Fibroblast of lung (primary cell): ENCODE measurements at regions not wholly inside any gene's neighbourhood (a gene's known extent, or its start where the extent isn't known, plus 50 kb on each side); places are given as distances from the start of the nearest gene placed in this dataset.
A peak's percentile ranks its signal among the peaks of the same experiment; 100 is the strongest.

Source experiments
- DNase-seq, 2 donors: peaks; one replicate each; pipeline versions ENCODE4 v3.0.0 to v3.0.0-alpha.2; 2010; ENCODE audit warnings: low read depth in 2 of 2
- H2AFZ ChIP-seq: 2 replicates; pipeline ENCODE4 v1.5.1; 2012; ENCODE audit warnings: low read length, control low read depth, inconsistent platforms
- H3K27ac ChIP-seq: 2 replicates; pipeline ENCODE4 v1.5.1; 2011; ENCODE audit warnings: low read length, control low read depth; ENCODE audit not compliant: insufficient read depth
- H3K27me3 ChIP-seq: 2 replicates; pipeline ENCODE4 v1.5.1; 2011; ENCODE audit warnings: mild to moderate bottlenecking, low read length; ENCODE audit not compliant: control insufficient read depth, insufficient read depth
- H3K36me3 ChIP-seq: 2 replicates; pipeline ENCODE4 v1.5.1; 2011; ENCODE audit warnings: low read length; ENCODE audit not compliant: control insufficient read depth, insufficient read depth
- H3K4me1 ChIP-seq: 2 replicates; pipeline ENCODE4 v1.5.1; 2011; ENCODE audit warnings: low read length; ENCODE audit not compliant: control insufficient read depth, insufficient read depth; ENCODE audit errors: extremely low read depth
- H3K4me2 ChIP-seq: 2 replicates; pipeline ENCODE4 v1.5.1; 2011; ENCODE audit warnings: low read length, control low read depth; ENCODE audit not compliant: insufficient read depth; ENCODE audit errors: extremely low read depth
- H3K4me3 ChIP-seq, 4 experiments: fragments of 200-600 bp in 1 of 4; sonication (generic) in 1 of 4; replicated peaks in 1 of 4; 2 replicates each; pipeline ENCODE4 v1.5.1; 2011 to 2016; ENCODE audit warnings: low read length in 4 of 4, low read depth in 3 of 4, mild to moderate bottlenecking in 3 of 4, control low read depth in 2 of 4, inconsistent platforms in 1 of 4, mixed read lengths in 1 of 4; ENCODE audit not compliant: insufficient read depth in 1 of 4; ENCODE audit errors: control extremely low read depth in 1 of 4
- H3K79me2 ChIP-seq: 2 replicates; pipeline ENCODE4 v1.5.1; 2012; ENCODE audit warnings: mild to moderate bottlenecking, low read length, inconsistent platforms; ENCODE audit not compliant: control insufficient read depth, insufficient read depth
- H3K9ac ChIP-seq: 2 replicates; pipeline ENCODE4 v1.5.1; 2011; ENCODE audit warnings: mild to moderate bottlenecking, low read length, control low read depth; ENCODE audit not compliant: insufficient read depth
- H3K9me3 ChIP-seq: 2 replicates; pipeline ENCODE4 v1.5.1; 2012; ENCODE audit warnings: low read depth, low read length; ENCODE audit not compliant: control insufficient read depth, insufficient read depth
- H4K20me1 ChIP-seq: 2 replicates; pipeline ENCODE4 v1.5.1; 2011; ENCODE audit warnings: low read length; ENCODE audit not compliant: control insufficient read depth, insufficient read depth; ENCODE audit errors: extremely low read depth
- EZH2 ChIP-seq: IDR thresholded peaks from 2 replicates; pipeline ENCODE4 v1.5.1; 2012; ENCODE audit warnings: low read length, control low read depth, mild to moderate bottlenecking; ENCODE audit errors: missing control alignments
- TF ChIP-seq, protein P1 (sequence below), 2 donors: IDR thresholded peaks in 1 of 2; conservative IDR thresholded peaks in 1 of 2; 1 replicate in 1 of 2; 2 replicates in 1 of 2; pipeline ENCODE4 v1.5.1; 2011 to 2012; ENCODE audit warnings: low read length in 2 of 2, control low read depth in 1 of 2, inconsistent platforms in 1 of 2, low read depth in 1 of 2, mild to moderate bottlenecking in 1 of 2

DNA sequence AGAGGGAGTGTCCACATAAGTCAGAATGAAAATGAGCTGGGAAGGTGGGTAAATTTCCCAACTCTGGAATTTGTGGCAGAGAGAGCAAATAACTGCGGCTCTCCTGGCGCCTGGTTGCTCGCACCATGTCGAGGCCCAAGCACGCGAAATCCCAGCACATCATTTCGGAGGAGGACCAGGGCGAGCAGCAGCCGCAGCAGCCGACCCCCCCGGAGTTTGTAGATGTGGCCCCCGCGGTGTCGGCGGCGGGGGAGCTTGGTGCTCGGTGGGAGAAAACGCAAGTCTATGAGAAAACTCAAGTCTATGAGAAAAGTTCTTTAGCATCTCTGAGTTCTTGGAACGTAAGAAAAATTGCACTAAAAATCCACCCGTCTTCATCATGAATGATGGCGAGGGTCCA lies 60.3 kb downstream of the ACTBL2 start:
- Histone ChIP-seq H3K36me3 (no peaks in the 10 kb centered on the region), H3K27ac (no peak overlapping the region), H3K4me3 (no peak overlapping the region), H3K4me2 (no peak overlapping the region), H3K27me3 (no peaks in the 10 kb centered on the region), H4K20me1 (no peaks in the 10 kb centered on the region), H3K9me3 (no peaks in the 10 kb centered on the region), H3K79me2 (no peaks in the 10 kb centered on the region), H3K4me1 (no peaks in the 10 kb centered on the region), H3K9ac (no peak overlapping the region), H2AFZ (no peak overlapping the region)
- no peak for DNase-seq
- TF ChIP-seq EZH2 = no peak
- TF ChIP-seq, protein P1, sequence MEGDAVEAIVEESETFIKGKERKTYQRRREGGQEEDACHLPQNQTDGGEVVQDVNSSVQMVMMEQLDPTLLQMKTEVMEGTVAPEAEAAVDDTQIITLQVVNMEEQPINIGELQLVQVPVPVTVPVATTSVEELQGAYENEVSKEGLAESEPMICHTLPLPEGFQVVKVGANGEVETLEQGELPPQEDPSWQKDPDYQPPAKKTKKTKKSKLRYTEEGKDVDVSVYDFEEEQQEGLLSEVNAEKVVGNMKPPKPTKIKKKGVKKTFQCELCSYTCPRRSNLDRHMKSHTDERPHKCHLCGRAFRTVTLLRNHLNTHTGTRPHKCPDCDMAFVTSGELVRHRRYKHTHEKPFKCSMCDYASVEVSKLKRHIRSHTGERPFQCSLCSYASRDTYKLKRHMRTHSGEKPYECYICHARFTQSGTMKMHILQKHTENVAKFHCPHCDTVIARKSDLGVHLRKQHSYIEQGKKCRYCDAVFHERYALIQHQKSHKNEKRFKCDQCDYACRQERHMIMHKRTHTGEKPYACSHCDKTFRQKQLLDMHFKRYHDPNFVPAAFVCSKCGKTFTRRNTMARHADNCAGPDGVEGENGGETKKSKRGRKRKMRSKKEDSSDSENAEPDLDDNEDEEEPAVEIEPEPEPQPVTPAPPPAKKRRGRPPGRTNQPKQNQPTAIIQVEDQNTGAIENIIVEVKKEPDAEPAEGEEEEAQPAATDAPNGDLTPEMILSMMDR (conservative IDR thresholded peaks at IDR 0.05 in 1 of 2, IDR thresholded peaks at IDR 0.05 in 1 of 2; ENCODE audit: low read depth in 1 of 2, low read length in 2 of 2) = no peak

DNA sequence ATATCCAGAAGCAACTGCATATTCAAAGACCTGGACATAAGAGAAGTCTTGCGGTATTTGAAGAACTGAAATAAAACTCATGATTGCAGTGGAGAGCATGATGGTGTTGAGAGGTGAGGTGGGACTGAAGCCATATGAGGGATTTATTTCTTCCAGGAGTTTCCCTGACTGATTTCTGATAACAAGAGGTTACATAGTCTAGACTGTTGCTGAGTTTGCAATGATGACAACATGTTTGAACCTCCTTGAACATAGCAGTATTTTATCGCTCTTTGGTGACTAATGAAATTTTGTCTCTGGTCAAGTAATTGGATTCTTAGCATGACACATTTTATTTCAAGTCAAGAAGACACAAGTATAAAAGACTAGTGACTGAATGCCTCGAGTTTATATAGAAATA lies 61.8 kb downstream of the ACTBL2 start:
- TF ChIP-seq, protein P1 (conservative IDR thresholded peaks at IDR 0.05 in 1 of 2, IDR thresholded peaks at IDR 0.05 in 1 of 2; ENCODE audit: low read depth in 1 of 2, low read length in 2 of 2) = no peak
- TF ChIP-seq EZH2 = no peak
- Histone ChIP-seq H3K27ac (no peak overlapping the region), H3K4me3 (no peak overlapping the region), H3K36me3 (no peaks in the 10 kb centered on the region), H3K79me2 (no peaks in the 10 kb centered on the region), H3K4me2 (no peak overlapping the region), H3K27me3 (no peaks in the 10 kb centered on the region), H3K4me1 (peaks cover 7% of the 10 kb centered on the region), H4K20me1 (no peaks in the 10 kb centered on the region), H2AFZ (no peak overlapping the region), H3K9ac (no peak overlapping the region), H3K9me3 (no peaks in the 10 kb centered on the region)
- DNase-seq = peak in 1 of 2 donors; percentile 57

DNA sequence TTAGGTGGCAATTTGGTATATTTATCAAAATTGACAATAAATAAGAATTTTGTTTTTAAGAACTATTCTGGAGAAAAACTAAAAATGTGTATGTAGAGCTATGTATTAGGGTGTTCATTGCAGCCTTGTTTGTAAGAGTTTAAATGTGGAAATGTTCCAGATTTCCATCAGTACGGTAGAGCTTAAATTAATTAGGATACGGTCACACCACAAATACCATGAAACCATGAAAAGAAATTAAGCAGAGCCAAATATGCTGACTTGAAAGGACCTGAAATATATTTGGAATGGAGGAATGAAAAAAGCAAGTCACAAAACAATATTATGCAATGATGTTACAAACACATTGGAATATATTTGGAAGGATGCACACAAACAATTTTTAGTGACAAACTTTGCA lies 64.6 kb downstream of the ACTBL2 start:
- H3K4me1 ChIP-seq = peaks cover 7% of the 10 kb centered on the region
- peak in 1 of 2 donors; percentile 53 for DNase-seq
- H4K20me1 ChIP-seq = no peaks in the 10 kb centered on the region
- H3K9ac ChIP-seq = no peak overlapping the region
- no peak overlapping the region for H3K27ac ChIP-seq
- H3K4me3 ChIP-seq = no peak overlapping the region
- no peaks in the 10 kb centered on the region for H3K27me3 ChIP-seq
- TF ChIP-seq EZH2 = no peak
- TF ChIP-seq, protein P1 (conservative IDR thresholded peaks at IDR 0.05 in 1 of 2, IDR thresholded peaks at IDR 0.05 in 1 of 2; ENCODE audit: low read depth in 1 of 2, low read length in 2 of 2) = no peak
- H3K4me2 ChIP-seq = no peak overlapping the region
- no peaks in the 10 kb centered on the region for H3K9me3 ChIP-seq
- H3K36me3 ChIP-seq = no peaks in the 10 kb centered on the region
- H2AFZ ChIP-seq = no peak overlapping the region
- H3K79me2 ChIP-seq = no peaks in the 10 kb centered on the region
